ENCODE measurements at regions not wholly inside any gene's neighbourhood (a gene's known extent, or its start where the extent isn't known, plus 50 kb on each side); places are given as distances from the start of the nearest gene placed in this dataset.

GRCh38 chr16:85453703-85454102 is 159.4 kb upstream of the GSE1 start:
- TF ChIP-seq CTCF (optimal IDR thresholded peaks at IDR 0.05 in 1 of 3, IDR thresholded peaks at IDR 0.05 in 1 of 3, conservative IDR thresholded peaks at IDR 0.05 in 1 of 3; ENCODE audit: extremely low read depth in 1 of 3, insufficient read depth in 2 of 3, low read length in 3 of 3) (no peak), EZH2 (IDR thresholded peaks at IDR 0.05; ENCODE audit: low read length) (no peak)
